ENCODE measurements at regions not wholly inside any gene's neighbourhood (a gene's known extent, or its start where the extent isn't known, plus 50 kb on each side); places are given as distances from the start of the nearest gene placed in this dataset.

DNA sequence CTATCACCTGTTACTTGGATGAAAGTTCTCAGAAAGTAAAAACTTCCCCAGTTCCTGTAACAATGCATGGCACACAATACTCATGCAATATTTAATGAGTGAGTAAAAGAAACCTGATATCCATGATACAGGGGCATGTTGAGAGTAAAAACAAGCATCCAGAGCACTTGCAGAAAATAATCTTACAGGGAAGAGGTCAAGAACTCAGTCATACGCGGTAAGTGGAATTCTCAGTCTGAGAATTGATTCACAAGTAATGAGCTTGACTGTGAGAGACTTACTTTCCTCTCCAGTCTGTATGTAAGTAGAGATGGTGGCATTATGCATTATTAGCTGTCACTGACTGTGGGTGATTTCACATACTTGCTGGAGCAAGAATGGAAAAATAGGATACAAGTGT lies 976.9 kb downstream of the BRINP3 start:
- no peak for DNase-seq

DNA sequence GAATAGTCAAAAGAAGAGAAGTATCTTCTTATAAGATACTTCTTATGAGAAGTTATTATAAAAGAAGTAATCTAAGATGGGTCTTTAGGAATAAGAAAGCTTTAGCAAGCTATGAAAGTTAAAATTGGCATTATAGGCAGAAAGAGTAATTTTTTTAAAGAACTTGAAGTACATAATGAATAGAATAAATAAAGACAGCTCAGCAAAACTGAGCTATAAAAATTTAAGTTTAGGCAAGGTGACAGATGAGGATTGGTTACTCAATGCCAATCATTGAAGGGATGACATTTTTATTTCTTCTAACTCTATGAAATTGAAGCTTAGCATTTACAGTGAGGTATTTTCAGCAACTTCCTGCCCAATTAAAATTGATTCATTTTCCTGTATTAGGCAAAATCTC lies 966.8 kb downstream of the BRINP3 start:
- no peak for DNase-seq

DNA sequence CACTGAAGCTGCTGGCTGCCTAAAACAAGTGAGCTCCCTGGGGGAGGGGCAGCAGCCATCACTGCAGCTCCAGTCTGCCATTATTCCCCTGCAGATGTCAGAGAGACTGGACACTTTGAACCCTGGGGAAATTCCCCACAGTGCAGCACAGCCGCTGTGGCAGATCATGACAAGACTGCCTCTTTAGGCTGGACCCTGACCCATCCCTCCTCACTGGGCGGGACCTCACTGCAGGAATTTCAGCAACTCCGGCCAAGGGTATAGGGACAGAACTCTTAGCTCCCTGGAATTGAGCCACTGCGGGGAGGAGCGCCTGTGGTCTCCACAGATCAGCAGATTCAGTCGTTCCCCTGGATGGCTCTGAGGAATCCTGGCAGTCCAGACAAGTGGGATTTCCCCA lies 964.6 kb downstream of the BRINP3 start:
- no peak for DNase-seq

DNA sequence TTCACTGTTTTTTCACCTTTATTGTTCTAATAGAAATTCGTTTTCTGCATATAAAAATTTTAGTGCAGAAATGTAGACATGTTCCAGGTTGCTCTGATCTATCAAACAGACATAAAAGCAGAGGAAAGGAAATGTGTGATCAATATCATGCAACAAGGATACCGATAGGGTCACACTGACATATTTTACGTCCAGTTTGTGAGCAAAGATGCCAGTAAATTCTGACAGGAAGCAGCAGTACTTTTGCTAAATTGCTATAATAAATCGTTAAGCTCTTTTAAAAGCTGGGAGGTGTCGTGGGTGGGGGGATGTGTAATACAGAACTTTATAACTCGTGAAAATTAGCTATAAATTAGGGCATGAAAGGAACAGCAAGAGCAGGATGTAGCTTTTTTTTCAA lies 955.2 kb downstream of the BRINP3 start:
- DNase-seq, result no peak

DNA sequence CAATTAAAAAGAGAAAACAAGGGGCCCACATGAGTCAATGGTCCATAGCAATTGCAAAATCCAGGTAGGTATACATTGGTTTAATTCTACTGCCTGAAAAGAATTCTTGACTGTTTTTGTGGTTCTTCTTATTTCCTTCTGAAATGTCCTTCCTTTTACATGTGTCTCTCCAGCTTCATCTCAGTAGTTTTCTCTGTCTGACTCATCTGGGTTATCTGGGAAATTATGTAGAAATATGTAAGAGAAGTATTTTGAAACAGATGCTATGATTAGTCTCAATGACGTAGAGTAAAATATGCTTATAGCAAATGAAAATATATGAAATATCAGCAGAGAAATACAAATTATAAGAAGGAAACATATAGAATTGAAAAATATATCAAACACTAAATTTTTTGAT lies 953.2 kb downstream of the BRINP3 start:
- no peak for DNase-seq

DNA sequence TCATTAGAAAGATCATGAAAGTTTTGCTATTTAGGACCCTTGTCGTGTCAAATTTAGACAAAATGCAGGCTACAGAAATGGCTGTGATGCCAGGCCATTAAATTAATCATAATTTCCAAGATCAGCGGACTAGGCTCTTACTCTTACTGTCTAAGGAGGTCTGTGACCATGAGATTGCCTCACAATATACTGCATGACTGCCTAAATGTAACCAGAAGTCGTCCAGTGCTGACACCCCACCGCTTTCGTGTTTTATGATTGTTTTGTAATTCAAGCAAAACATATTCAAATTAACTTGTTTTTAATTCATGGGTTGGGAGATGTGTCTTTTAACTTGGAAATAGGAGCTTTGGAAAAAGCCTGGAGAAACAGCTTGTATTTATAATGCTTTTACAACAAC lies 947.5 kb downstream of the BRINP3 start:
- no peak for DNase-seq

DNA sequence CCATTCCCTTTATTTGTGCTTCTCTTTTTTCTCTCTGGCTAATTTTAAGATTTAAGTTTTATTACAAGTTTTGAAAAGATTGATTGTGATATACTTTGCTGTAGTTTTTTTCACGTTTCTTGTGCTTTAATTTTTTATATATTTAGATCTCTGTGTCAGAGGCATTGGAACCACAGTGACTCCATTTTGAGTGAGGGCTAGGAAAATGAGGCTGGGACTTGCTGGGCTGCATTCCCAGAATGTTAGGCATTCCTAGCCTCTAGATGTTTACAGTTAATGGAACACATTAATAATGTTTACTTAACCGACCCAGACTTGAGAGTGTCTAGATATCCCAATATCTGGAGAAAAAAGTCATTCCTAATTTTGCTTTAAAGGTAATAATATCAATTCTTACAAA lies 939.4 kb downstream of the BRINP3 start:
- no peak for DNase-seq

DNA sequence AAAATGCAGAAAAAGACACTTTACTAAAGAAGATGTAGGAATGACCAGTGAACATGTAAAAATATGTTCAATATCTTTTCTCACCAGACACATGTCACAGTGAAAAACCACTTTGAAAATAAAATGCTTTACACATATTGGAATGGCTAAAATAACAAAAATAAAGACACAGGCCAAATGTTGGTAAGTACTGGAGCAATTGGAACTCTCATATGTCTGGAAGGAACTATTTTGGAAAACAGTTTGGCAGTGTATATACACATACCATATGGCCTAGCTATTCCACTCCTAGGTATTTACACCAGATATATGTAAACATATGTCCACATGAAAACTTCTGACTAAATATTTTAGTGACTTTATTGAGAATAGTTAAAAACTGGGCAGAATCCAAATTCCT lies 927.2 kb downstream of the BRINP3 start:
- no peak for DNase-seq

DNA sequence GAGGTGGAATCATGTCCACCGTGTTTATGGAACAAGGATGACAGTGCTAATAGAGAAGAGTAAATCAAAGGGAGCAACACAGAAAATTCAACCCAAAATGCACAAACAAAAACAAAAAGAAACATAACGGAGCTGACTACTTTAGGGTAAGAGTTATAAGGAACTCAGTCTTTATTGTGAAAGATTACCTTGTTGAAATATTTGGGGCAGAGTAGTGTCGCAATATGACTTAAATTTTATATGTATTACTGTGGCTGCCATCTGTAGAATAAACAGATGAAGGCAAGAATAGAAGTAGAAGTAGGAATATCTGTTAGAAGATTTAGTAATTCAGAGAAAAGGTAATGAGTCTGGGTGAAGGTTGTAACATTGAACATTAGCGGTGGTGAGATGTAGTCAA lies 913.9 kb downstream of the BRINP3 start:
- no peak for DNase-seq

DNA sequence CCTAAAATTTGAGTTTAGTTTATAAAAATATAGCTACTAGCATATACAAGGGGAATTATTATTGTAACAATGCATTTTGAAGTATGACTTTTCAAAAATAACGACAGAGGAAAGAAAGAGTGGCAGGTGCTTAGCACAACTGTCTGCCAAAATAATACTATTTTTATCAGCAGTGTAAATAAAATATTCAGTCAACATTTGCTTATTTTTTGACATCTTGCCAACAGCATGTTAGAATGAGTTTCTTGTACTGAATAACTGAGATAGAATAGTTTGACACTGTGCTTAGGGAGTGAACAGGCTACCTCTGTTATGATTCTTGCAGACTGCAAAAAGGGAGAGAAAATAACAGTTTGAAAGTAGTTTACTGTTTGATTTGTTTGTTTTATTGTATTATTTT lies 909.8 kb downstream of the BRINP3 start:
- no peak for DNase-seq

DNA sequence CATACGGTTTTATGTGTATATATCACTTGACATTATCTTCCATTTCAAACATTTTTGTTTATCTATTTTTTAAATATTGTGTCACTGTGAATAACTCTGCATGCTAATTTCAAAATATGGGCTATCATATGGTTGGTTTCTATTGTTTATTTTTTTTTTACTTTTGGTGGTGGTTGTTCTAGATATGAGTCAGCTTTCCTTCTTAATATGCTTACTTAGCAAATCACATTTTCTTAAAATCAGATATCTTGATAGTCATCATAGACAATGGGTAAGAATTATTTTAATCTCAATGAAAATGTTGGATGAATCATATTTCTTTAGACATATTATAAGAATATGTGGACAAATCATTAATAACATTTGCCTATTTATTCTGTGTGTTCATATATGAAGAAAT lies 881.5 kb downstream of the BRINP3 start:
- DNase-seq, result no peak

DNA sequence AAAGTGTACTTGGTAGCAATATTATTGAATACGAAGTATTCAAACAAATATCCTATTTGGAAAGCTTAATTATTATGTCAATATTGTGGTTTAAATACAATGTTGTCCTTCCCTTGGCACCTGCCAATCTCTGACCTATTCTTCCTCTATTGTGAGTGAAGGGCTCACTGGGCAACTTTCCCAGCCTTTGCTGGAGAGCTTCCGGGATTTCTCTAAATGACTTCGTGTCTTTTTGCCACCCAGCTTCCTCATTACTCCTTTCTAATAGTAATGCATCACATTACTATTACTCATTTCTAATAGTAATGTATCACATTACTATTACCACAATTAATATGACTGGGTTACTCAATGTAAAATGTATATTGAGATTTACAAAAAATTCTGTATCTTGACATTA lies 880.6 kb downstream of the BRINP3 start:
- DNase-seq, result no peak

DNA sequence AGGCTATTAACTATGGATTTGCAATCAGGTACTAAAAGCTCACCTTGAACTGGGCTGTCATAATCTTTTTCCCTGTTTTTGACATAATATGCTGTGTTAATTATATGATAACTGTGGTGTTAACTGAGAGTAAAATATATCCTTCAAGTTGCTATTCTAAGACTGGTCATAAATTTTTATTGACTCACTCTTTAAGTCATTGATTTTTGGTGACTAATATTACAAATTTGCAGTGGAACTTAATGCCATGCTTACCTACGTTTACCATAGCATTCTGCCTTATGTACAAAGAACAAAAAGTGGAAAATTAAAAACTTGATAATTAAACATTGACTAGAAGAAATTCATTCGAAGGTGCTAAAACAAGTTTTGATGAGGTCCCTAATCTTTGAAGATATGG lies 872.4 kb downstream of the BRINP3 start:
- DNase-seq, result no peak

DNA sequence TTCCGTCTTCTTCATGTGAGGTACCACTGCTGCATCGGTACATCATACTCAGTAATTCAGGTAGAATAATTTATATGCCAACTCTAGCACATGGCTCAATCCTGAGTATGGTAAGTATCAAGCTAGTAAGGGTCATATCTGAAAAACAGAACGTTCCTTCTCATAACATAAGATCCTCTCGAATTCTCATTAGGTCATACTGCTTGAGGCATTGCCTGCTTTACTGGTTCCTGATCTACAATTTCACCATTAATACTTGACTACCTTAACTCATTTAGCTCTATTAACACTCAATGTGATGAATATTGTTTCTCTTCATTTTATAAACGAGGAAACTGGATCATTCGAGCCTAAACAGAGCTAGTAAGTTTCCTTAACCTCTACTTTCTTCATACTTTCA lies 871.6 kb downstream of the BRINP3 start:
- DNase-seq, result no peak

DNA sequence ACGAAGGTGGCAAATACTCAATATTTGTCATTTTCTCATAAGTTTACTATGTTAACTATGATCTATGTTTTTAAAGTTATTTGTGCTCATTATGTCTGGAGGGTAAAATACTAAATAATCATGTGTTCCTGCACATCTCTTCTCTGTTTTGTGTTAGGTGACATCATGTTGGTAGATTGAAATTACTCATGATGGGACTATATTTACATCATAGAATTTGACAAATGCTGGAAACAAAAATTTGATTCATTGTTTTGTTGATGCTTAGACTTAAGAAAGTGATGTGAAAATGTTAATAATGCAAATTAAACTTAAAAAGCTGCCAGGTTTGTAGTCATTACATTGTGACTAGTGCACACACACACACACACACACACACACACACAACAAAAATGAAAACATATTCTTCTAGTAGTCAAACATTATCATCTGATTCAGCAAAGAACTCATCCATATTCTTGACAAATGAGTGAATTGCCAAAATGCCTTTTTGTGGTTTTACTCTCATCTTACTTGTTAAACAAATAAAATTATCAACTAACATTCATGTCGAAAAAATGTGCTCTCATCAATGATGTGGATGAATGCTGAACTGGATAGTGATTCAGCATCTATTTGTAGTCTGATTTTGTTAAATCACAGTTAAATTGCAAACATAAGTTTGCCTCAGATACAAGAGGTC lies 870.7 kb downstream of the BRINP3 start:
- DNase-seq, result no peak

DNA sequence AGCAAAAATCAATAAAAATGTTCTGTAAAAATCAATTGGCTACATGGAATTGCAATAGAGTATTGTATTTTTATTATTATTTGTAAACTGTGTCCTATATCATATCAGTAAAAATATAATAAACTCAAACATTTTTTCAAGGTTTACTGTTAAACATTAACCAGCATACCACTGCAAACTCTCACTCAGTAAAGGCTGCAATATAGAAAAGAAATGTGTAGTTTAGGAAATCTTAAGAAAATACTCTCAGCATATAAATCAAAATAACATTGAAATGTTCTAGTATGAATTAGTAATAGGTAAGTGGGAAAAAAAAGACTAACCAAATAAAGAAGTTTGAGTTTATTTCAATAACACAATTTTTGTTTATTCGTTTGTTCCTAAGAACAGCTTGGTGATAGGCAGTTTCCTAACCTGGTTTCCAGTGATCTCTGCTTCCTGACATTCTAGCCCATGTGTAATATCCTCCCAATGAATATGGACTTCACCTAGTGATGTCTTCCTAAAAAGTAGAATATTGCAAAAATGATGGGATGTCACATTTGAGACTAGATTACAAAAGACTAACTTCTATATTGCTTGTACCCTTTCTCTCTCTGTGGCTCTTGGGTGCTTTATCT lies 870.1 kb downstream of the BRINP3 start:
- DNase-seq, result no peak

DNA sequence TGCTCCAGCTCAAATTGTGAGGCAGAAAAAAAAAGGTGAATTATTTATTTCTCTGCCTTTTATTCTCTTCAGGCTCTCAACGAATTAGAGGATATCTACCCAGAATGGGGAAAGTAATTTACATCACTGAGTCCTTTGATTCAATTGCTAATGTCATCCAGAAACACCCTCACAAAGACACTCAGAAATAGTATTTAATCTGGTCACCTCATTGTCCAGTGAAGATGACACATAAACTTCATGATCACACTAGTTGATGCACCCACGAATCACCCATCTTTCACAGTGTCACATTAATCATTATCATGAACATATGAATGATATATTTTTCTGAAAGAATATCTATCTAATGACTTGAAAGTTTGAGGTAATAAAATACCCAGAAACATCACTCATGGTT lies 868.5 kb downstream of the BRINP3 start:
- no peak for DNase-seq

DNA sequence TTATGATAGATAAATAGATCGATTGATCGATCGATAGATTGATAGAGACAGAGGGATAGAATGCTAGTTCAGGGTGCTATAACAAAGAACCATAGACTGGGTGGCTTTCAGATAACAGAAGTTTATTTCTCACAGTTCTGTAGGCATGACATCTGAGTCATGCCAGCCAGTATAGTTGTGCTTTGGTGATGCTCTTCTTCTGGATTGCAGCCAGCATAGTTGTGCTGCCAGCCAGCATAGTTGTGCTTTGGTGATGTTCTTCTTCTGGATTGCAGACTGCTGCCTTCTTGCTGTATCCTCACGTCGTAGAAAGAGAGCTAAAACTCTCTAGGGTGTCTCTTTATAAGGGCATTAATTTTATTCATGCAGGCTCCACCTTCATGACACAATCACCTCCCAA lies 860.8 kb downstream of the BRINP3 start:
- DNase-seq, result no peak

DNA sequence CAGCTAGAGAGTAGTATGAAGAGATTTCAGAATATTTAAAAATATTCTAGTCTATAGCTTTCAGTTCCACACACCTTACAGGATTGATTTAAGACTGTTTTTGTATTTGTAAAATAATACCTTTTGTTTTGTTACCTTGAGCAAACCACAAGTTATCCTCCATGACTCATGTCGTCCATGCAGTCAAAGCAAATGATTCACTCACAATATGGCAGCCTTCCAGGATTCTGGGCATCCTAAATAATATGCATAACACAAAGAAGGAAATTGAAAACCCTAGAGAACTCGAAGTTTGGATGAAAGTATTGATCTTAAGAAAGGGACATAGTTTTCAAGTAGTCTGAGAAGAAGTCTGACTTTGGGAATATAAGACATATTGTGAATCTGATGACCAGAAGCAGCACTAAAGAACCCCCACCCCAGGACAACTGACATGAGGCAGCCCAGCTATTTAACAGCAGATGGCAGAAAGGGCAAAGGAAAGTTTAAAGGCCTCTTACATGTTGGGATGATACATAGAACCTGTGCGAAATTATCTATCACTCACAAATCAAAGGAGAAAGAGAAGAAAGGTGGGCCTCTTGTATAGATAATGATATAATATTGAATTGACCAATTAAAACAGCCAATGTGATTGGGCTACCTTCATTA lies 857.9 kb downstream of the BRINP3 start:
- DNase-seq, result no peak

DNA sequence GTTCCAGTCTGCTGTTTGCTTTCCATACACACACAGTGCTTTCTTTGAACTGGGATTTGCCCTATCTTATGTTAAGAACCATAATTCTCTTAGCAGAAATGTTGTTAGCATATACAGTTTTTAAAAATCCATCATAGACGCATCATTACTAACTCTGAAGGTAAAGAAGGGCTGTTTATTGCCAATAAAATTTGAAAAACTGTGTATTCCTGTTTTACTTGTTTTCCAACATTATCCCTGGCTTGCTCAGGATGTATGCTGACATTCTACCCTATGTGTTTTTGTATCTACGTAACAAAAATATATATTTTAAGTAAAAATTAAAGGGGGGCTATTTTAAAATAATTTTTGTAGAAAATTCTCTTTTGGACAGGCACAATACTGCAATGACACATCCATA lies 857.2 kb downstream of the BRINP3 start:
- no peak for DNase-seq

DNA sequence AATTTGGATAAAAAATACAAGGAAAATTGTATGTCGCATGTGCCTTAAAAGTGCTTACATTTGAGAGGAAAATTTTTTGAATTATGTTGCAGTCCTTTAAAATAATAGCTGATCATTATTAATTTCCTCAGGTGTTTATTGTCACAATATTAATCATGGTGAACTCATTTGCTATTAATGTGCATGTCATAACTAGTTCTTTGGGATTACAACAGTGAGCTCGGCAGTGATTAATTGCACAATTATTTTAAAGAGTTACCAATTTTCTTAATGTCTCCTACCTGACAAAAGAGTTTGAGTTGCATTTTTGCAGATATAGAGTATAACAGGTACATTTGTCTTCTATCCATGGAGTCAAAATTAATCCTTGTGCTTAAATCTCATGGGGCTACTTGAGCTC lies 854.3 kb downstream of the BRINP3 start:
- DNase-seq, result no peak

DNA sequence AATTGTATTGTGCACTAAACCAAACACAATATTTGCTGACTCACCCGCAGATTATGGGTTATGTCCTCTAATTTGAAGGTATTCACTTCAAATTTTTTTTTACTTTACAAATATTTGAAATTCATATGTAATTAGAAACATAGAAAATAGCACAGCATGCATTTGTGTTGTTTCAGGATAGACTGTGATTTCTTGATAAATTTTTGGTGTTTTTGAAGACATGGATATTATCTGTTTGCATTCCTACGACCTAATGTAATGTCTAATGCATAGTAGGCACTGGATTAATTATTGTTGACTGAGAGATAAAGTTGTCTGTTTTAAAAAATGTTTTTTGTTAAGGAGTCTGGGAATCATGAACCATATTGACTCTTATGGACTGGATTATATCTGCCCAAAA lies 850.2 kb downstream of the BRINP3 start:
- DNase-seq, result no peak

DNA sequence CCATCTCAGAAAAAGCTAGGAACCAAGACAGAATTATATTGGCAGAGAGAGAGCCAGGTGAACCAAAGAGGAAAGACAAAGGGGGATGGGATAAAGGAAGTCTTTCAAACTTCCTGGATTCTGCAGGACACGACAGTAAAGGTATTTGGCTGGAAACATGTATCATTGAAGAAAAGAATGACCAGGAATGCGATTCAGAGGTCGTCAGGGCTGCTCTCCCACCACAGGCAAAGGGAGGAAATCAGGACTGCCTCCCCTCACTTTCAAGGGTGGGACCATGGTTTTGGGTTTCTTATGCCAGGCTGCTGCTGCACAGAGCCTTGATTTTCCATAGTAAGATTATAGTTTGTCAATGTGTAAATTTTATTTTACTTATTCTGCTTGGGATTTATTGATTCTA lies 848.8 kb downstream of the BRINP3 start:
- no peak for DNase-seq

DNA sequence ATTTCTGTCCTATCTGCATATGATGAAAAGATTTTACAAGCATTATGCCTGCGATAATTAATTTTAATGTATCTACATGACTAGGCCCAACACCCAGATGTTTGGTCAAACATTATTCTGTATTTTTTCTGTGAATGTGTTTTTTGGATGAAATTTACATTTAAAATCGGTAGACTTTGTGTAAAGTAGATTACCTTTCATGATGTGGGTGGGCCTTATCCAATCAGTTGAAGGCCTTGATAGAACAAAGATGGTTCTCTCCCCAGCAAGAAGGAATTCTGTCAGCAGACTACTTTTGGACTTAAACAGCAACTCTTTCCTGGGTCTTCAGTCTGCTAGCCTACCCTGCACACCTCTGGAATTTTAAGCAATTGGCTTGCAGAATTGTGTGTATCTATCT lies 844.0 kb downstream of the BRINP3 start:
- no peak for DNase-seq

DNA sequence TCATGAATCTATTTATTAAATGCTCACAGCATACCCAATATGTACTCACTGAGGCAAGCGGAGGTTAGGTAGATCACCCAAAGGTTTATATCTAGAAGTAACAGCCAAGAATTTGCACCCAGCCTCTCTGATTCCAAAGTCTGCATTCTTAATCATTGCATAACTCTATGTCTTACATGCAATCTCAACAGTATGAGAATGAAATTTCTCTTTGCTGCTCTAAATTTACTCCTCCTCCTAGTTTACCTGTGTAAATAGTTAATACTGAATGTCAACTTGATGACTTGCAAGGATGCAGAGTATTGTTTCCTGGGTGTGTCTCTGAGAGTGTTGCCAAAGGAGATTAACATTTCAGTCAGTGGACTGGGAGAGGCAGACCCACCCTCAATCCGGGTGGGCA lies 840.6 kb downstream of the BRINP3 start:
- DNase-seq, result no peak

Measured in hematopoietic multipotent progenitor cell treated with erythropoietin and hydrocortisone succinate and interleukin-3 and kit ligand, for 6 days (in vitro differentiated cells).